RWPE1 (cell line): ENCODE measurements at regions not wholly inside any gene's neighbourhood (a gene's known extent, or its start where the extent isn't known, plus 50 kb on each side); places are given as distances from the start of the nearest gene placed in this dataset.

ENCODE experiments used
- CTCF ChIA-PET: fragments of 350-600 bp; sonication (Branson Sonifier 250); formaldehyde crosslinking; extraction: SDS; loops from one replicate; lab custom pipeline; 2021; lab: Yijun Ruan, JAX
- POLR2A ChIA-PET: fragments of 400-600 bp; formaldehyde crosslinking; extraction: SDS; loops from one replicate; lab custom pipeline; 2020; ENCODE audit warnings: antibody characterized with exemption; ENCODE audit not compliant: low non-redundant PET; lab: Yijun Ruan, JAX
- DNase-seq: peaks from one replicate; pipeline ENCODE4 v3.0.0; 2012; ENCODE audit warnings: low spot score
- H3K27ac ChIP-seq: fragments of 450-650 bp; 2 replicates; pipeline ENCODE4 v1.5.1; 2017
- CTCF ChIP-seq: fragments of 450-650 bp; conservative IDR thresholded peaks from 2 replicates; pipeline ENCODE4 v1.5.1; 2017; ENCODE audit warnings: low read depth, mild to moderate bottlenecking

DNA sequence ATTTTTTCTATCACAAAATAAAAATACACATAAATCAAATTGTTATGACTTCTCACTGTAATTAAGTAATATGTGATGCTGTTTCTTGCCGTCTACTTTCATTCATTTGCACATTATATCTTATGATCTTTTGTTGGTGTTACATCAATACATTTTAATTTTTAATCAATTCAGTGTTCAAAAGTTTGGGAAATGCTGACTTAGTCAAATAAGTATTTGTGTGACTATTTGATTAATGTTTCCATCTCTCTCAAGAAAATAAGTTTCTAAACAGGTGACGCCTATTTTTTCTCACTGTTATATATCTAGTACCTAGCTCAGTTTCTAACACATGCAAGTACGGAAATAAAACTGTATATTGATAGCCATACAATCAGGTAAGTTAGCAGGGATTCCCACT, 329.5 kb upstream of the KIRREL3 start:
- DNase-seq = no peak
- CTCF ChIA-PET = no interaction called here
- H3K27ac ChIP-seq = no peak overlapping the region
- POLR2A ChIA-PET = no interaction called here
- TF ChIP-seq CTCF = no peak

- no peak for TF ChIP-seq CTCF
- DNase-seq = no peak
- ChIA-PET POLR2A (no interaction called here), CTCF (no interaction called here)
- H3K27ac ChIP-seq = no peak overlapping the region
These were observed 307.7 kb upstream of the KIRREL3 start for GRCh38 chr11:127308291-127308690.

DNA sequence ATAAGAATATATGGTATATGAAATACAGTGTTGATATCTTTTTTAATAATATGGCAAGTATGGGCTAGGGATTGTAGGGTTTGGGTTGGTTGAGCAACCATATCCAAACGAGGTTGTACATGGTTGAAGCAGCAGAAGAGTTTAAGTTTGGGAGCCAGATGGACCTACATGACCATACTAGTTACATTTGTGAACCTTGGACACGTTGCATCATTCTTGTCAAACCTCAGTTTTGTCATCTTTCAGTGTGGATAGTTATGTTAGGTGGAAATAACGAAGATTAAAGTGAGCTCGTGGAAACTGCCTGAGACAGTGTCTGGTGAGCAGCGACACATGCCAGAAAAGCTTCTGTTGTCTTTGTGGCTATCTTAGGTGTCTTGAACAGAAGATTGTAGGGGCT, 307.1 kb upstream of the KIRREL3 start:
- POLR2A ChIA-PET = no interaction called here

GRCh38 chr11:127304634-127305033, 304.1 kb upstream of the KIRREL3 start:
- no peak overlapping the region for H3K27ac ChIP-seq
- no peak for DNase-seq
- TF ChIP-seq CTCF = no peak
- ChIA-PET CTCF (no interaction called here), POLR2A (no interaction called here)

More for the DNA sequence above, 307.1 kb upstream of the KIRREL3 start:
- no peak for DNase-seq
- TF ChIP-seq CTCF = no peak
- CTCF ChIA-PET = interaction anchor here (0.6 kb wide), 1 partner anchor 9 kb away, joined by 3 read pairs; no protein-coding TSS in a partner anchor
- H3K27ac ChIP-seq = no peak overlapping the region

- CTCF ChIA-PET = no interaction called here
- TF ChIP-seq CTCF = no peak
- no peak for DNase-seq
- H3K27ac ChIP-seq = no peak overlapping the region
- POLR2A ChIA-PET = no interaction called here
These were observed 288.4 kb upstream of the KIRREL3 start for GRCh38 chr11:127288926-127289325.

GRCh38 chr11:127281534-127281933, 281.0 kb upstream of the KIRREL3 start:
- ChIA-PET CTCF (no interaction called here), POLR2A (no interaction called here)
- no peak overlapping the region for H3K27ac ChIP-seq
- no peak for TF ChIP-seq CTCF
- DNase-seq = no peak

DNA sequence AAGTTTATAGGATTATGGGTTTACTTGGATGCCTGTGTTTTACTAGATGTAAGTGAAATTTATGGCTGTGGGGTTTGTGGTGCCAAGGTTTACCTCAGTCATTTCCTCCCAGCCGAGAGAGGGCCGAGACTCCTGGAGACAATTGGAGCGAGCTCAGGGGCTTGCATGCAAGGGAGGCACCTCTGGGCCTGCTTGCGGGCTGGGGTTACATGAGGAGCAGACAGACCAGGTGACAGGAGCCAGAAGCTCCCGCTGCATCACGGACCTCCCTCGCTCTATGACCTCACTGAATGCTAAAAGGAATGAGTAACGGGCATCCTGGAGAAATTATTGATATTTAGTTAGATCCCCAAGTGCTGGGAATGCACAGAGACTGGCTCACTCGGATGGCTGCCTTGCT, 275.2 kb upstream of the KIRREL3 start:
- TF ChIP-seq CTCF = no peak
- no peak for DNase-seq
- CTCF ChIA-PET = no interaction called here
- POLR2A ChIA-PET = no interaction called here
- H3K27ac ChIP-seq = peak overlapping the region; percentile 57
